GM12872 (cell line): ENCODE measurements at regions not wholly inside any gene's neighbourhood (a gene's known extent, or its start where the extent isn't known, plus 50 kb on each side); places are given as distances from the start of the nearest gene placed in this dataset.

ENCODE experiments used
- TF ChIP-seq, protein P1 (sequence below): IDR thresholded peaks from 3 replicates; pipeline ENCODE4 v1.5.1; 2011; ENCODE audit warnings: low read depth, mild to moderate bottlenecking, low read length, moderate library complexity; ENCODE audit not compliant: insufficient read depth

DNA sequence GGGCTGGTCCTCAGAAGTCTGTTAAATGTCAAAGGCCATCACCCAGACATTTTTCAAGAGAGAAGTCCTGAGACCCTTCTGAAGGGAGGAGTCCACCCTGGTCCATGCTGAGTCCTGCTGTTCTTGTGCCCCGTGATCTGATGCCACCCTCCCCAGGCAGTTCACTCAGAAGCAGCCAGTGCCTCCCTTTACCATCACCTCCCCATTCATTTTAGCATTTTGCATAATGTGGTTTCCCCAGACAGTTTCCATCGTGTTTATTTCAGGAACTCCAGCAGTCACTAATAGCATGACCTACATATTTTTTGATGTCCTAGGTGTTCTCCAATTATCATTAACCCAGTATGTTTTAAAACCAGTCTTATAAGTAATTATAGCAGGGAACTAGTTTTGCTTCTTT is 353.0 kb upstream of the CDH5 start:
- TF ChIP-seq, protein P1, sequence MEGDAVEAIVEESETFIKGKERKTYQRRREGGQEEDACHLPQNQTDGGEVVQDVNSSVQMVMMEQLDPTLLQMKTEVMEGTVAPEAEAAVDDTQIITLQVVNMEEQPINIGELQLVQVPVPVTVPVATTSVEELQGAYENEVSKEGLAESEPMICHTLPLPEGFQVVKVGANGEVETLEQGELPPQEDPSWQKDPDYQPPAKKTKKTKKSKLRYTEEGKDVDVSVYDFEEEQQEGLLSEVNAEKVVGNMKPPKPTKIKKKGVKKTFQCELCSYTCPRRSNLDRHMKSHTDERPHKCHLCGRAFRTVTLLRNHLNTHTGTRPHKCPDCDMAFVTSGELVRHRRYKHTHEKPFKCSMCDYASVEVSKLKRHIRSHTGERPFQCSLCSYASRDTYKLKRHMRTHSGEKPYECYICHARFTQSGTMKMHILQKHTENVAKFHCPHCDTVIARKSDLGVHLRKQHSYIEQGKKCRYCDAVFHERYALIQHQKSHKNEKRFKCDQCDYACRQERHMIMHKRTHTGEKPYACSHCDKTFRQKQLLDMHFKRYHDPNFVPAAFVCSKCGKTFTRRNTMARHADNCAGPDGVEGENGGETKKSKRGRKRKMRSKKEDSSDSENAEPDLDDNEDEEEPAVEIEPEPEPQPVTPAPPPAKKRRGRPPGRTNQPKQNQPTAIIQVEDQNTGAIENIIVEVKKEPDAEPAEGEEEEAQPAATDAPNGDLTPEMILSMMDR, result no peak

DNA sequence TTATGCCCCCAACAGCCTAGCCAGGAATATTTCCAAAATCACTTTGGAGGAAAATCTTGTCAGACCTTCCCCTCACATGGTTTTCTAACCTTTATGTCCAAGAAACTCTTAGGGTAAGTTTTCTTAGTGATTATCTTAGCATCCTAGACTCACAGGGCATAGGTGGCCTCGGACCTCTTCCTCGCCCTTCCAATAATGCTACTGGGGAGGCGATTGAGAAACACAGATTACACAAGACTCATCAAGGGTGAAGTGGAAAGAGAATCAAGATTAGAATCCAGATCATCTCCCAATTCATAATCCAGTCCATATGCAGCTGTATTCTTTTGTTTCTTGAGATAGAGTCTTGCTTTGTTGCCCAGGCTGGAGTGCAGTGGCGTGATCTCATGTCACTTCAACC is 358.4 kb upstream of the CDH5 start:
- TF ChIP-seq, protein P1, result no peak

GRCh38 chr16:66007717-66008116 is 358.8 kb upstream of the CDH5 start:
- TF ChIP-seq, protein P1, result no peak

DNA sequence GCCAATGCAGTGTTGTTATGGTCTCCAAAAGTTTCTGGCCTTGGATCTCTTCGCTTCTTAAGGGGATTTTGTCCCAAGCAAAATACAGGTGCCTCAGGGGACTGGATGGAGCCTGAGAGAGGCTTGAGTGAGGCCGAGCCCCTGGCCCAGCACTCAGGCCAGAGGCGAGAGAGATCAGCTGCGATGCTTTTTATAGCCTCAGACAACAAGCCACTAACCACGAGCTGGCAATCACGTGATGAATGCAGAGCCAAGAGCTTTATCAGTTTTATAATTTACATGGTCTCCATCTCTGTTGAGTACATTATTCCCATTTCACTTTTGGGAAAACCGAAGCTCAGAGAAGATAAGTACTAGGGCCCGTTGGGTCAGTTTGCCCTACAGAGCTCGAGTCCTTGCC is 360.0 kb upstream of the CDH5 start:
- TF ChIP-seq, protein P1, result no peak

- TF ChIP-seq, protein P1, result no peak
These were observed 361.8 kb upstream of the CDH5 start for GRCh38 chr16:66004699-66005098.

DNA sequence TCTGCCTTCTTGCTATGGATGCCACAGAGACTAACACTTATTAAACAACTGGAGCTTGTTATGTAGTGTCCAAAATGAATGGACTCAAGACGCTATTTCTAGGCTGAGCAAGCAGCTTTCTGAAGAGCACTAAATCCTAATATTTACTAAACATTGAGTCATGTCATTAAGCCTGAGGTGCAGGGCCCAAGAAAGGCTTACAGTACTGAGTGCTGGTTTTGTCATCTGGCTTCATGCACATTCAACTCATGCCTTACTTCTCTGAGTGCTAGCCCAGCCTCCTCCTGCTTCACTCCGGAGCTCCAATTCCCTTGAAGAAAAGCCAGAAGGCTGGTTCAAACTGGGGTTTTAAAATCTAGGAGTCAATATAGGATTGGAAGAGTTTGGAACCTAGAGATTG is 363.3 kb upstream of the CDH5 start:
- TF ChIP-seq, protein P1, result no peak

GRCh38 chr16:66002601-66003000 is 363.9 kb upstream of the CDH5 start:
- TF ChIP-seq, protein P1, result no peak

DNA sequence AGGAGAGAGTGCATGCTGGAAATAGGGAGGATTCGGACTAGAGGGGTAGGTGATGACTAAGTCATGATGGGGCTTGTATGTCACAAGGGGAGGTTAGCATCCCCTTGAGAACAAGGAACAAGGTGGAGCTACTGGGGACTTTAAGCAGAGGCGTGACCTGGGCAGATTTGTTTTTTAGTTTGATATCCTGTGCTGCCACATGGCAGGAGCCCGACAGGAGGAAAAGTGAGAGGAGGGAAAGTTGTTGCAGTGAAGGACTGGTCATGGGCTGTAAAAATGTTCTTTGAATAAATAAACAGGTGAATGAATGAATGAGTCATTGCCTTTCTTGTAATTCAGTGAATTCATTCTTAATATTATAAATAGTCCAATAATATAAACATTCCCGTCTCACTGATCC is 365.1 kb upstream of the CDH5 start:
- TF ChIP-seq, protein P1, result no peak
